IPS-18c (cell line): ENCODE measurements at regions not wholly inside any gene's neighbourhood (a gene's known extent, or its start where the extent isn't known, plus 50 kb on each side); places are given as distances from the start of the nearest gene placed in this dataset.

Experiments used
- H3K4me3 ChIP-seq: 2 replicates; pipeline ENCODE4 v1.7.0; 2013; ENCODE audit warnings: low read depth, mild to moderate bottlenecking, low read length, moderate library complexity; ENCODE audit not compliant: insufficient read depth
- H3K9me3 ChIP-seq: one replicate; pipeline ENCODE4 v1.6.1; 2013; ENCODE audit warnings: mild to moderate bottlenecking, low read length, moderate library complexity; ENCODE audit not compliant: control insufficient read depth, insufficient read depth

DNA sequence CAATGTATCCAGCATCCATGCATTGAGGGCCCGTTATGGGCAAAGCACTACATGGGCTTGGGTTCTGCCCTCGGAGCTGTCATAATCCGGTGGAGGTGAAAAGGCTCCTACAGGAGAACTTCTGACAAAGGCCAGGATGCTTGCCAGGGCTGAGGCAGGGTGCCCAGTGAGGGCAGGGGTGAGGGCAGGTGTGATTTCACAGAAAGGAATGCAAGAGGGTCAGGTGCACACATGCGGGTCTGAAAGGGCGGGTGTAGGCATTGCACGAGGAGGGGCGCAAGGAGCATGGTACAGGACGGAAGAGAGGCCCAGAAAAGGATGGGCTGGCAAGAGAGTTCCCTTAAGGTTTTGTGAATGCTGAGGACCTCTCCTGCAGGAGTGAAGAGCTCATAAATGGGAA lies 348.0 kb downstream of the BTBD3 start:
- Histone ChIP-seq H3K9me3 (no peaks in the 10 kb centered on the region), H3K4me3 (no peak overlapping the region)

DNA sequence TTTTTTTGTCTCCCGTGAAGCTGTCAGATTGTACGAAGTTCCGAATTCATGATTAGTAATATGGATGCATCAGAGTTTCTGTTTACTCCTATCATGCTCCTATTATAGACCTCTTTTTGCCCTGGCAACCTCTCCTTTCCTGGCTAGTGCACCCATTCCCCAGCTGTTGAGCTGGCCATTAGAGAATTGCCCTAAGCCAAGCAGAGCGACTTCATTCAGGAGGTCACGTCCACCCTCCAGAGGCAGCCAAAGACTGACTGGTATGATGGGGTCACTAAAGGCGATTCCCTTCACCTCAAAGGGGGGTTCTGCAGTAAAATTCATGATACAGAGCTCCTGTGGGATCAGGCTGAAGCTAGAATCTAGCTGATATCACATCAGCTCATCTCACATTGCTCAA lies 351.9 kb downstream of the BTBD3 start:
- no peak overlapping the region for H3K4me3 ChIP-seq

DNA sequence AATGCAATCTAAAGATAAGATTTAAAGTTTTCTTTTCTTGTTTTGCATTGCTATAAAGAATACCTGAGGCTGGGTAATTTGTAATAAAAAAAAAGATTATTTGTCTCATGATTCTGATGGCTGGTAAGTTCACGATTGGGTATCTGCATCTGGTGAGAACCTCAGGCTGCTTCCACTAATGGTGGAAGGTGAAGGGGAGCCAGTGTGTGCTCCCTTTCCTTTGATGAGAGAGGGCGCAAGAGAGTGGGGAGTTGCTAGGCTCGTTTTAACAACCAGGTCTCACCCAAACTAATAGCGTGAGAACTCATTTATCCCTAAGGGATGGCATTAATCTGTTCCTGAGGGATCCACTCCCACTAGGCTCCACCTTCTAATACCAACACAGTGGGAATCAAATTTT lies 353.2 kb downstream of the BTBD3 start:
- Histone ChIP-seq H3K4me3 (no peak overlapping the region), H3K9me3 (no peaks in the 10 kb centered on the region)

More for the DNA sequence above, 351.9 kb downstream of the BTBD3 start:
- H3K9me3 ChIP-seq, result no peaks in the 10 kb centered on the region

DNA sequence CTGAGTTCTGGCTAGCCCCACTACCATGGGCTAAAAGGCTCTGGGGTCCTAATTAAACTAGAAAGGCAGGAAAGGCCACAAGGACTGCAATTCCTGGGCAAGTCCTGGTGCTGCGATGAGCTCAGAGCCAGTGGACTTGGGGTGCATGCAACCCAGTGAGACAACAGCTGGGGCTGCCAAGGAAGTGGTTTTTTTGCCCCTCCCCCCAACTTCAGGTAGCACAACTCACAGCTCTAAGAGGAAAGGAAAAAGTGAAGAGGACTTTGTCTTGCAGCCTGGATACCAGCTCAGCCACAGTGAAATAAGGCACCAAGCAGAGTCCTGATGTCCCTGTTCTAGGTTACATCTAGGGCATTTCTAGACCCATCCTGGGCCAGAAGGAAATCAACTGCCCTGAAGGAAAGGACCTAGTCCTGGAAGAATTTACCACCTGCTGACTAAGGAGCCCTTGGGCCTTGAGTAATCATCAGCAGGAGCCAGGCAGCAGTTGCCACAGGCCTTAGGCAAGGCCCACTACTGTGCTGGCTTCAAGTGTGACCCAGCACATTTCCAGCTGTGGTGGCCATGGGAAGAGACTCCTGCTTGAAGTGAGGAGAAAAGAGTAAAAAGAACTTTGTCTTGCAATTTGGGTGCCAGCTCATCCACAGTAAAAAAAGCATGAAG lies 358.4 kb downstream of the BTBD3 start:
- Histone ChIP-seq H3K4me3 (no peak overlapping the region), H3K9me3 (peaks cover 2% of the 10 kb centered on the region)

DNA sequence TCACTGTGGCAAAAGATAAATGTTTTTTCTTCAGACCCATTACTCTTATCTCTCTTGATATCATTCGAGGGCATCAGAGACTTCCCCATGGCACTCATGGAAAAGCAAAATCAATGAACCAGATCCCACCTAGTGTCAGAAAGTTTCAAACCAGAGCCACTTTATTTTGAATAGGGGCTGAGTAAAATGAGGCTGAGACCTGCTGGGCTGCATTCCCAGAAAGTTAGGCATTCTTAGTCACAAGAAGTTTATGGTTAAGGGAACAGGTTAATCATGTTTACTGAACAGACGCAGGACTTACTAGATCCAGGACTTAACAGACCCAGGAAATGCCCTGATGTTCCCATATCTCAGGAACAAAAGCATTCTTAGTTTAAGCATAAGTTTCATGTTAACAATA lies 369.9 kb downstream of the BTBD3 start:
- no peaks in the 10 kb centered on the region for H3K9me3 ChIP-seq

DNA sequence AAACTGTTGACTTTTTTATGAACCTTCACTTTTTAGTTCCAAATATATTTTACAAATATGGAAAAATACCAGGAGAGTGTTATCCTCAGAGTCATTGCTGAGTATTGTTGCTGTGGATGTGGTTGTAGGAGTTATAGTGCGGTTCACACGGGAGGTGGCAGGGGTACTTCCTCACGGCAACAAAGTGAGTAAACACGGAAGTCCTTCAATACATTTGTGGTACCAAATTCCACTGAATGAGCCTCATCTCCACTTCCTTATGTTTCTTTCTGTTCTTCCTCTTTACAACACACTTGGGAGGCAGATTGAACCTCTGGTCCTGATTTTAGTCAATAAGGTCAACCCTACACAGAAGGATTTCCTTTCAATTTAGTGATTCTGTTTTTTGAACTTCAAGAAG lies 371.8 kb downstream of the BTBD3 start:
- H3K9me3 ChIP-seq, result no peaks in the 10 kb centered on the region
- H3K4me3 ChIP-seq, result no peak overlapping the region

More for the DNA sequence above, 369.9 kb downstream of the BTBD3 start:
- no peak overlapping the region for H3K4me3 ChIP-seq

DNA sequence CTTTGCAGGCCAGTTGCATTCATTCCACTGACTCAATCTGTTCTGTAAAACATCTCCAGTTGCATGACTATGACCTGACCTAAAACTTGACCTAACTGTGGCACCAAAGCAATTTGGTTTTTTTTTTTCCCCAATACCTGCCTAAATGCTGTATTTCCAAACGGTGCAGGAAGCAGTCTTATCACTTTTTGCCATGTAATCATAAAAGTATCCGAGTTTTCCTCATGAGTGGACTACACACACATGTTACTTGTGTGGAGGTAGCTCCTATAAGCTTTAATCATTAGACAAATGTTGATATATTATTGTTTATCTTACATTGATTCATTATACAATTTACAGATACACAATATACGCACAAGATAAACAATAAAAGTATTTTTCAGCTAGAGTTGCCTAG lies 373.7 kb downstream of the BTBD3 start:
- Histone ChIP-seq H3K9me3 (no peaks in the 10 kb centered on the region), H3K4me3 (no peak overlapping the region)

DNA sequence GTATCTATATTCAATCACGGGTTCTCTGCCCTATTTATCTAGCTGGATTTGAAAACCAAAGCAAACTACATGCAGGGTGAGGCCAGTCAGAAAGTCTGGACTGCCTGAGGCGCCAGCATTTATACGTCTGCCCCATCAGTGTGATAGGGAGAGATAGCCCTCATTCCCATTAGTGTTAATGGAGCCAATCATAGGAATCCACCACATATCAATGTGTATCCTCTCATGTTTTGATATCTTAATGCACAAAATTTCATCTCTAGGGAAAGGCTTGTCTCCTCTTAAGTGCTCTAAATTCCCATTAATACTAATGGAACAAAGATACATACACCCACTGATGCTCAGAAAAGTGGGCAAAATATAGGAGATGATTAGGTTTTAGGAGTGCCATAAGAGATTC lies 376.2 kb downstream of the BTBD3 start:
- no peak overlapping the region for H3K4me3 ChIP-seq
- H3K9me3 ChIP-seq, result no peaks in the 10 kb centered on the region

DNA sequence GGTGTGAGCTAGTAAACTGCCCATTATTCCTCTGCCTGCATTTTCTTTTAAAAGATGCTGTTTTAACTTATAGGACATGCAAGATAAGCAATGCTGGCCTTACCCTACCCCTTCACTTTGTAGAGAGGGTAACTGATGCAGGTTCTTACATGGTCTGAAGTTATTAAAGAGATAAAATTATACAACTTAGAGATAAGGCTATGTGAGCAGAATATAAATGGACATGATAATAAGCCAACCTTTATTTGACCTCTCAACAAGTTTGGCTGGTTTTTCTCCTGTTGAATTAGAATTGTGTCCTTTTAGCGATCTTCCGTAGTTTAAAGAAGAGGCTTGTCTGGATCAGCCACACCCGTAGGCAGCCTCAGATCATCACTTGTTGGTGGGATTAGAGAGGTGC lies 377.0 kb downstream of the BTBD3 start:
- H3K9me3 ChIP-seq, result no peaks in the 10 kb centered on the region
- no peak overlapping the region for H3K4me3 ChIP-seq

DNA sequence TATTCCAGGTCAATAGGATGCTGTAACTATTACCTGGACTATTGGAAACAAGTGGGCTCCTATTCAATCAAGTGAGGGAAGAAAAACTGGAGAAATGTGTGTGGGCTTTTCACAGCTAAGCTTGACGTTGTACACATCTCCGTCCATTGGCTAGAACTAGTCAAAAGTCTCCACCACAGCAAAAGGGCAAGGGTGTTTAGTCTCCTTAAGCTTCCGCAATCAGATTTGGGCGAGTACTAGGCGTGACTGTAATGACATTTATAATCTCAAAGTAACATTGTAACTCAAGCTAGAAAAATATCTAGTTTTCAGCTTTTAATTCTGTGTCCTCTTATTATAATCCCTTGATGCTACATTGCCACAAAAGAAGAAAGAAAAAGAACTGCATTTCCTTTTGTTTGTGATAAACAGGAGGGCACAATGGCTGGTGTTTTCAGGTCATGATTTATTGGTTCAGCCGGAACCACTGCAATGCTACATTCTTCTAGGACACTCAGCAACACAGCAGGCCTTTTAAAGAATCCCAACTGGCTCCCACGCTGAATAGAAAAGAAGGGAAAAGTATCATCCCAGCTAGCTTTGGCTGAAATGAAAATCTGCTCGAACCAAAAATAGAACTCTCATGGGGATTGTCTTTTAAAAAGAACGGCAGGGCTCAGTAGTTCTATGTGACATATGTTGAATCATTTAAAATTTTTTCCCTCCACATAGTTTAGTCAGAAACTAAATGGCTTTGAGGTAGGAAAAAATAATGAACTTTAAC lies 387.7 kb downstream of the BTBD3 start:
- H3K4me3 ChIP-seq, result no peak overlapping the region

DNA sequence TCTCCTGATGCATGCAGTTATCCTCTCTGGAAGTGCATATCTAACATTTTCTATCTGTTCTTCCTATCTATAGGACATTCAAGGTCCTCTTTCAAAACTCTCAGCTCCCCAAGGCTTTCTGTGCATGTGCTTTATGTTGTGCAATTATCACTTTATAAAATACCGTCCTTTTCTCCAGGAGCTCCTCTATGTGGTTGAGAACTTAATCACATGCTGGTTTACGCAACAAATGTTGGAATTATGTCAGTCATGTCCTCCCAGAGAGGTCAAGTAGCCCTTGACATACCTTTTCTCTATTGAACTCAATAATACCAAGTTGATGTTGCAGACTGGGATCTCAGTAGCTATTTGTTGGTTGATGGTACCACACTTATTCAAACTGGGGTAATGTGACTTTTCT lies 388.4 kb downstream of the BTBD3 start:
- no peak overlapping the region for H3K4me3 ChIP-seq
- H3K9me3 ChIP-seq, result no peaks in the 10 kb centered on the region

More for the DNA sequence above, 387.7 kb downstream of the BTBD3 start:
- H3K9me3 ChIP-seq, result no peaks in the 10 kb centered on the region

DNA sequence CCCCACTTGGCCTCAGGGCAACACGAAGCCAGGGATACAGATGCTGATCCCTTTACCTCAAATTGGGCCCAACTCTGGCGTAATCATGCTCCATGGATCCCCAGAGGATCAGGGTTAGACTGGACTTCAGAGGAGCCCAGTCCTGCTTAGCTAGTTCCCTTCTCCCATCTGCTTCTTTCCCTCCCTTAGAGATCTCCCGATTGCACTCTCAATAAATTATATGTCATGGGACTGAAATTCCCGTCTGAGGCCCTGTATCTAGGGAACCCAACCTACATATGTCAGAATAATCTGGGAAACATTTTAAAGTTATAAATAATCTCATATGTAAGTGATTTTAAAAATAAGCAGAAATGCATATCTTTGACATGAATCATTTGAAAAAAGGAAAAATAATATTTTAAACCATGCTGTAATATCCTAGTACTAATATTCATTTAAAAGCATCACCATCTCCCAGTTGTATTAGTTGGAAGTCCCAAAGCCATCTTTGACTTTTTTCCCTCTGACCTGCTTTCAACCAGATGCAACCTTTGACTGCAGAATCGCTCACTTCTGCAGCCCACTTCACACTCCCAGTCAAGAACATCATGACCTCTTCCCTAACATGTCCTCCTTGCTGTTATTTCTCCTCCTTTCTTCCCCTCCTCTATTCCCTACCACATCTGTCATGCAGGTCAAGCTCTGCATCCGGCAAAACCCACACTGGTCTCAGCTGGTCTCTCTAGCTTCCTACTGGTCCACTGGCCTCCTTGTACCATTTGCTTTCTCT lies 393.6 kb downstream of the BTBD3 start:
- H3K9me3 ChIP-seq, result peaks cover 4% of the 10 kb centered on the region
- no peak overlapping the region for H3K4me3 ChIP-seq

DNA sequence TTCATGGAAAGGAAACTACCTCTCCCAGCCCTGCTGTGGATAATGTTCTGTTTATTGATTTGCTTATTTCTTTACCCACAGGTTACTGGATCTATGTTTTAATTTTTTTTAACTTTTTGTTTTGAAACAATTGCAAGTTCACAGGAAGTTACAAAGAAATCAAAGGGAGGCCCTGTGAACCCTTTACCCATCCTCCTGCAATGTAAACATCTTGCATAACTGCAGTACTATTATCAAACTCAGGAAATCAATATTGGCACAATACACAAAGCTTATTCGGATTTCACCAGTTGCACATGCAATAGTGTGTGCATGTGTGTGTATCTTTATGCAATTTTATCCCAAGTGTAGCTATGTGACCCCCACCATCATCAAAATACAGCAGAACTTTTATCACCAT lies 398.0 kb downstream of the BTBD3 start:
- peaks cover 4% of the 10 kb centered on the region for H3K9me3 ChIP-seq
- H3K4me3 ChIP-seq, result no peak overlapping the region

DNA sequence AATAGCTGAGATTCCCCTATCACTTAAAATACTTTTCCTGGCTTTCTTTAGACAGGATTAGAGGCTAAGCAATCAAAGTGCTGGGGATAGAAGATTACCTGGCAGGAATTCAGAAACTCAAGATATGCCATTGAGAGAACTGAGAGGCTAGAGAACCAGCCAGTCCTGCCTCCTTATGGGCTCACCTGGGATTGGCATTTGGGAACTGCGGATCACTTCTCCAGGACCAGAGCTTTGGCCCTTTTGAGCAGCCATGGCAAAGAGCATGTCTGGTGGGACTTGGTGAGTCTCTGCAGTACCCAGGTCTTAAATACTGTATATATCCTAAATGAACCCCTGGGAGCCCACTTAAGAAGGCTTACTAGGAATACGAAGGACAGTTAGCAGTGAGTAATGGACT lies 399.1 kb downstream of the BTBD3 start:
- Histone ChIP-seq H3K4me3 (no peak overlapping the region), H3K9me3 (peaks cover 4% of the 10 kb centered on the region)

DNA sequence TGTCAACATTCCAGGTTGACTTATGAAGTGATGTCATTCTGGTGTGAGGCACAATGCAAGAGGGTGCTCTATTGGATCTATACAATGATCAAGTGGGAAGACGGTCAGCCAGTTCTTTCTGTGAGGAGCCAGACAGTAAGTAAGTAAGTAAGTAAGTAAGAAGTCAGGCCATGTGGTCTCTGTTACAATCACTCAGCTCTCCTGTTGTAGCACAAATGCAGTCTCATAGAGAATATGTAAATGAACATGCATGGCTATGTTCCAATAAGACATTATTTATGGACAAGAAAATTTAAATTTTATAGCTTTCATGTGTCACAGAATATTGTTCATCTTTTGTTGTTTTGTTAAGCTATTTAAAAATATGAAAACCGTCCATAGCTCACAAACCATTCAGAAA lies 399.7 kb downstream of the BTBD3 start:
- Histone ChIP-seq H3K9me3 (peaks cover under 1% of the 10 kb centered on the region), H3K4me3 (no peak overlapping the region)

DNA sequence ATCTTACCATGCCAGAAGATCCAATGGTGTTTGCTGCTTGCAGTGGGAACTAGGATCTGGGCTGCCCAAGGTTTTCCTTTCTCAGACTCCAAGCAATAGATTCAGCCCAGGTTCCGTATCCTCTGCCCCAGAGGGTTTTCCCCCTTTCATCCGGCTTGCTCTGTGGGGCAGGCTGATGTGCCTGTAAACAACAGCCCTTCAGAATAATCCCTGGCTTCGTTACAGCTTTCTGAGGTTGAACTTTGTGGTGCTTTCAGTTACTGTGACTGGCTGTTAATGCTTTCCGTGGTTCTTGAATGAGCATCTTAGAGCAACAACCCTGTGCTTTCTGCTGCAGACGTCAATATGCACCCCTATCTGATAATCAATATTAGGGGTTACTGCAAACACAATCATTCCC lies 400.4 kb downstream of the BTBD3 start:
- Histone ChIP-seq H3K4me3 (no peak overlapping the region), H3K9me3 (no peaks in the 10 kb centered on the region)

DNA sequence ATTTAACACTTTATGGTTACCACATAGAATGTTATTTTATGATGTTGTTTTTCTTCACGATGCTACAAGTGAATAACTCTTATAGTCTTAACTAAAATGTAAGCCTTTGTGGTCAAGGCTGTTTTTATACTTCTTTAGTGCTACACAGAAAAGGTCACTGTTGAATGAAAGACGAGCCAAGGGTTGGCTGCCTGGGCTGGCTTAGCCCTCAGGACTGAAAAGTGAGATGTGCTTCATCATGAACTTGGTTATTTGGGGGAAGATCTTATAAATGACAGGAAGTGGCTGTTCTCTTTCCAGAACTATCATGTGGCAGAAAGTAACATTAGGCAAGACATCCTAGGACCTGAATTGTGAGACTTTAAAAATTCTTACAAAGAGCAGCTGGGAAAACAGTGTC lies 404.0 kb downstream of the BTBD3 start:
- H3K4me3 ChIP-seq, result no peak overlapping the region
- H3K9me3 ChIP-seq, result no peaks in the 10 kb centered on the region

DNA sequence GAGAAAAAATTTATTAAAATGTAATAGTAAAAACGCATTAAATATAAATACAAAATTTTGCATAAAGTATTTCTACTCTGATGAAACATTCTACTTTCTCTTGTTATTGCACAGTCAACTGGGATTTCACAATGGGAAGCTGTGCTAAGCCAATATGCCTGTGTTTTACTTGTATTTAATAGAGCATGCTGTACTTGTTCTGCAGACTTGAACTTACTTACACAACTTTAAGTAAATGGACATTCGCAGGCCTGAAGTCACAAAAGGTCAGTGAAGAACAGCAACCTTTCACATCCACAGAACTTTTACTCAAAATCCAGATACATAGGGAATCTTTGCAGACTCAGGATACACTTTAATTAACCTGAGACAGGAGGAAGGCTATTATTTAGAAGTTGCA lies 409.5 kb downstream of the BTBD3 start:
- no peak overlapping the region for H3K4me3 ChIP-seq

More for the DNA sequence above, 409.5 kb downstream of the BTBD3 start:
- H3K9me3 ChIP-seq, result no peaks in the 10 kb centered on the region
